Neural progenitor cell (in vitro differentiated cells): ENCODE measurements at regions not wholly inside any gene's neighbourhood (a gene's known extent, or its start where the extent isn't known, plus 50 kb on each side); places are given as distances from the start of the nearest gene placed in this dataset.

ENCODE experiments used
- CTCF ChIP-seq: fragments of 200-600 bp; sonication (generic); IDR thresholded peaks from 2 replicates; pipeline ENCODE4 v1.5.1; 2017; ENCODE audit warnings: antibody characterized with exemption, mild to moderate bottlenecking
- EZH2 ChIP-seq: fragments of 200-600 bp; sonication (generic); IDR thresholded peaks from 2 replicates; pipeline ENCODE4 v1.6.1; 2017; ENCODE audit warnings: antibody characterized with exemption, mild to moderate bottlenecking, moderate library complexity

- TF ChIP-seq CTCF = no peak
- no peak for TF ChIP-seq EZH2
Measured at GRCh38 chr2:133824869-133825268, 256.6 kb upstream of the NCKAP5 start.
